HL-60 (cell line): ENCODE measurements at regions not wholly inside any gene's neighbourhood (a gene's known extent, or its start where the extent isn't known, plus 50 kb on each side); places are given as distances from the start of the nearest gene placed in this dataset.

Experiments
- POLR2AphosphoS5 ChIP-seq: IDR thresholded peaks from 2 replicates; pipeline ENCODE4 v1.6.1; 2012; ENCODE audit warnings: low read depth
- SPI1 ChIP-seq: IDR thresholded peaks from 2 replicates; pipeline ENCODE4 v1.6.1; 2012; ENCODE audit warnings: low read depth, mild to moderate bottlenecking, borderline replicate concordance
- TF ChIP-seq, protein P1 (sequence below): IDR thresholded peaks from one replicate; pipeline ENCODE4 v1.5.1; 2011; ENCODE audit warnings: low read length, control low read depth, inconsistent platforms; ENCODE audit not compliant: insufficient read depth

DNA sequence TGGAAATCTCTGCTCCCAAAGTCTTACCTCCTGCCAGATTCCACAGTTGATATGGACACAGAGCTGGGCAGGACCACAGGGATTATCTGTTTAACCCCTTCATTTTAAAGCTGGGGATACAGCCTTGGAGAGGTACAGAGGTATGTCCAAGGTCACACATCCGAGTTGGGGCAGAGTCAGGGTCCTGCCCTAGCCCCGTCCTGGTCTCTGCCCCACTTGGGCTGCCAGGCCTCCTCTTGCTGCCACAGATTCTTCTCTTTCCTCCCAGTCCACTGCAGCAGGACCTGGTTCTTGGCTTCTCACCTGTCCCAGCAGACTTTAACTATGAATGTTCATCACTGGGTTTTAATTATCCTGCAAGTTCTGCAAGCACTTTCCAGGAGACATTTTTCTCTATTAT, 258.3 kb downstream of the MATN1 start:
- TF ChIP-seq, protein P1, sequence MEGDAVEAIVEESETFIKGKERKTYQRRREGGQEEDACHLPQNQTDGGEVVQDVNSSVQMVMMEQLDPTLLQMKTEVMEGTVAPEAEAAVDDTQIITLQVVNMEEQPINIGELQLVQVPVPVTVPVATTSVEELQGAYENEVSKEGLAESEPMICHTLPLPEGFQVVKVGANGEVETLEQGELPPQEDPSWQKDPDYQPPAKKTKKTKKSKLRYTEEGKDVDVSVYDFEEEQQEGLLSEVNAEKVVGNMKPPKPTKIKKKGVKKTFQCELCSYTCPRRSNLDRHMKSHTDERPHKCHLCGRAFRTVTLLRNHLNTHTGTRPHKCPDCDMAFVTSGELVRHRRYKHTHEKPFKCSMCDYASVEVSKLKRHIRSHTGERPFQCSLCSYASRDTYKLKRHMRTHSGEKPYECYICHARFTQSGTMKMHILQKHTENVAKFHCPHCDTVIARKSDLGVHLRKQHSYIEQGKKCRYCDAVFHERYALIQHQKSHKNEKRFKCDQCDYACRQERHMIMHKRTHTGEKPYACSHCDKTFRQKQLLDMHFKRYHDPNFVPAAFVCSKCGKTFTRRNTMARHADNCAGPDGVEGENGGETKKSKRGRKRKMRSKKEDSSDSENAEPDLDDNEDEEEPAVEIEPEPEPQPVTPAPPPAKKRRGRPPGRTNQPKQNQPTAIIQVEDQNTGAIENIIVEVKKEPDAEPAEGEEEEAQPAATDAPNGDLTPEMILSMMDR: no peak
- no peak for TF ChIP-seq SPI1
- TF ChIP-seq POLR2AphosphoS5: no peak
